ENCODE measurements at regions not wholly inside any gene's neighbourhood (a gene's known extent, or its start where the extent isn't known, plus 50 kb on each side); places are given as distances from the start of the nearest gene placed in this dataset.

GRCh38 chrX:141402897-141403610, 160.7 kb upstream of the SPANXC start:
- TF ChIP-seq GABPA (IDR thresholded peaks at IDR 0.05 in 1 of 2, conservative IDR thresholded peaks at IDR 0.05 in 1 of 2) (no peak), JUND (IDR thresholded peaks at IDR 0.05) (no peak), CTCF (IDR thresholded peaks at IDR 0.05; ENCODE audit: low read depth, low read length, missing input control) (no peak), REST (IDR thresholded peaks at IDR 0.05) (no peak), SP1 (IDR thresholded peaks at IDR 0.05) (no peak), NR2F2 (IDR thresholded peaks at IDR 0.05) (no peak), ATF3 (IDR thresholded peaks at IDR 0.05) (no peak), MAX (IDR thresholded peaks at IDR 0.05) (no peak), TAF1 (conservative IDR thresholded peaks at IDR 0.05) (no peak), HNF4A (conservative IDR thresholded peaks at IDR 0.05) (no peak)

All from liver (tissue), 3 donors.